Osteocyte (in vitro differentiated cells): ENCODE measurements at regions not wholly inside any gene's neighbourhood (a gene's known extent, or its start where the extent isn't known, plus 50 kb on each side); places are given as distances from the start of the nearest gene placed in this dataset.

Experiments
- DNase-seq: peaks from one replicate; pipeline ENCODE4 v3.0.0; 2021; ENCODE audit warnings: mixed read lengths; ENCODE audit not compliant: unreplicated experiment; ENCODE audit errors: extremely low spot score
- H3K27ac Mint-ChIP-seq: one replicate; pipeline ENCODE4 v1.8.0; 2021; ENCODE audit warnings: mild to moderate bottlenecking, mixed read lengths; ENCODE audit not compliant: unreplicated experiment
- H3K27me3 Mint-ChIP-seq: one replicate; pipeline ENCODE4 v1.8.0; 2021; ENCODE audit warnings: mixed read lengths; ENCODE audit not compliant: unreplicated experiment
- H3K36me3 Mint-ChIP-seq: one replicate; pipeline ENCODE4 v1.8.0; 2021; ENCODE audit warnings: mixed read lengths; ENCODE audit not compliant: unreplicated experiment
- H3K4me1 Mint-ChIP-seq: one replicate; pipeline ENCODE4 v1.8.0; 2021; ENCODE audit warnings: mixed read lengths; ENCODE audit not compliant: unreplicated experiment
- H3K4me3 Mint-ChIP-seq: one replicate; pipeline ENCODE4 v1.8.0; 2021; ENCODE audit warnings: mild to moderate bottlenecking, moderate library complexity, mixed read lengths; ENCODE audit not compliant: unreplicated experiment
- H3K9me3 Mint-ChIP-seq: one replicate; pipeline ENCODE4 v1.8.0; 2021; ENCODE audit warnings: mixed read lengths; ENCODE audit not compliant: unreplicated experiment
- TF ChIP-seq, protein P1 (sequence below): fragments of 200-600 bp; sonication (generic); IDR thresholded peaks from 2 replicates; pipeline ENCODE4 v1.5.0; 2021; ENCODE audit warnings: antibody characterized with exemption, mild to moderate bottlenecking, moderate library complexity

DNA sequence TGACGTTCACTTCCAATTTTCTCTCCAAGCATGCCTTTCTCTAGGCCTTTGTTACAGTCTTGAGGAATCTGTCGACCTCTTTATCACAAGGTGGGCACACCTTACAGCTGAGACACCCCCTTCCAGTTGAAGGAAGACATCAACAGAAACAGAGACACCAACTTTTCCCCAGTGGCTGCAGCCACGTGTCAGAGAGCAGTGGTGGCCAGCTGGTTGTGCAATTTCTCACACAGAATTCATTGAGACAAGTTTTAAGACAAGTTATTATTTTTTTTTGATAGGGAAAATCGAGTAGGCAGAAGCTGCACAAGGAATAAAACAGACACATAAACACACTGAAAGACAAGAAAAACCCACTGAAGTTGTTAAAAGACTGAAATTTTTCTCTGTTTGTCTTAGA is 436.7 kb upstream of the MDFIC2 start:
- no peaks in the 10 kb centered on the region for H3K27me3 Mint-ChIP-seq
- no peak overlapping the region for H3K4me3 Mint-ChIP-seq
- DNase-seq, result no peak
- no peaks in the 10 kb centered on the region for H3K9me3 Mint-ChIP-seq
- TF ChIP-seq, protein P1, sequence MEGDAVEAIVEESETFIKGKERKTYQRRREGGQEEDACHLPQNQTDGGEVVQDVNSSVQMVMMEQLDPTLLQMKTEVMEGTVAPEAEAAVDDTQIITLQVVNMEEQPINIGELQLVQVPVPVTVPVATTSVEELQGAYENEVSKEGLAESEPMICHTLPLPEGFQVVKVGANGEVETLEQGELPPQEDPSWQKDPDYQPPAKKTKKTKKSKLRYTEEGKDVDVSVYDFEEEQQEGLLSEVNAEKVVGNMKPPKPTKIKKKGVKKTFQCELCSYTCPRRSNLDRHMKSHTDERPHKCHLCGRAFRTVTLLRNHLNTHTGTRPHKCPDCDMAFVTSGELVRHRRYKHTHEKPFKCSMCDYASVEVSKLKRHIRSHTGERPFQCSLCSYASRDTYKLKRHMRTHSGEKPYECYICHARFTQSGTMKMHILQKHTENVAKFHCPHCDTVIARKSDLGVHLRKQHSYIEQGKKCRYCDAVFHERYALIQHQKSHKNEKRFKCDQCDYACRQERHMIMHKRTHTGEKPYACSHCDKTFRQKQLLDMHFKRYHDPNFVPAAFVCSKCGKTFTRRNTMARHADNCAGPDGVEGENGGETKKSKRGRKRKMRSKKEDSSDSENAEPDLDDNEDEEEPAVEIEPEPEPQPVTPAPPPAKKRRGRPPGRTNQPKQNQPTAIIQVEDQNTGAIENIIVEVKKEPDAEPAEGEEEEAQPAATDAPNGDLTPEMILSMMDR, result no peak
- H3K27ac Mint-ChIP-seq, result no peak overlapping the region
- H3K36me3 Mint-ChIP-seq, result no peaks in the 10 kb centered on the region
- peaks cover 10% of the 10 kb centered on the region for H3K4me1 Mint-ChIP-seq

DNA sequence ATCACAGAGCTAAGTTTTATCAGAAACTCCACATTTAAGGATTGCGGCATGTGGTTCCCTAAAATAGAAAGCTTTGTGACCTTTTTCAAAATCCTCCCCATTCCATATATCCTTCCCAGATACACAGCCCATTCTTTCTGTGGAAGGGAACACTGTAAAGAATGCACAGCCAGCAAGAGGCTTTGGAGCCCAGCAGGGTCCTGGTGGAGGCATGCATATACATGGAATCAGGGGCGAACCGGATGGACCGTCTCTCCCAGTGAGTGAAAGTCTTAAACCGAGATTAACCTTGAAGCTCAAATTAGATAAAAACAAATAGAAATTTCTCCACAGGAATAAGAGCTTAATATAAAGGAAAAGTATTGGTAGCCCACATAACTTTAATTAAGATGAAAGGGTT is 436.2 kb upstream of the MDFIC2 start:
- no peaks in the 10 kb centered on the region for H3K27me3 Mint-ChIP-seq
- TF ChIP-seq, protein P1, result no peak
- H3K4me1 Mint-ChIP-seq, result peaks cover 14% of the 10 kb centered on the region

DNA sequence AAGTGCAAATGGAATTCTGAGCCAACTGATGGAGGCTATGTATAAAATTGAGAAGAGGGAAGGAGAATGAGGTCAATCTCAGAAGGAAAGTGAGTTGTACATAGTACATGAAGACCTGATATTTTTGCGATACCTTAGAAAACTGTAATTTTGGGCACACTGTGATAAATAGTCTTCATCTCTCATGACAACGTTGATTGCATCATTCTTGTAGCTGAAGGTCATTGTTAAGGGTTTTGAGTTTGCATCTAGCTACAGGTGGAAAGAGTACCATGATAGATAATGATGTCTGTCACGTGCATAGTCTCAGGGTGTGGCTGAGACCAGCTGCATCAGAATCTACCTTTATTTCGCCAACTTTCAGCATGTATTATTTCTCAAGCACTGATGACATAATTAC is 435.4 kb upstream of the MDFIC2 start:
- H3K36me3 Mint-ChIP-seq, result no peaks in the 10 kb centered on the region
- H3K9me3 Mint-ChIP-seq, result no peaks in the 10 kb centered on the region
- peaks cover 19% of the 10 kb centered on the region for H3K4me1 Mint-ChIP-seq
- no peak overlapping the region for H3K4me3 Mint-ChIP-seq
- no peaks in the 10 kb centered on the region for H3K27me3 Mint-ChIP-seq
- TF ChIP-seq, protein P1, result no peak
- H3K27ac Mint-ChIP-seq, result no peak overlapping the region
- no peak for DNase-seq

More for the DNA sequence above, 436.2 kb upstream of the MDFIC2 start:
- Mint-ChIP-seq H3K36me3 (no peaks in the 10 kb centered on the region), H3K27ac (no peak overlapping the region), H3K4me3 (no peak overlapping the region), H3K9me3 (no peaks in the 10 kb centered on the region)
- no peak for DNase-seq

DNA sequence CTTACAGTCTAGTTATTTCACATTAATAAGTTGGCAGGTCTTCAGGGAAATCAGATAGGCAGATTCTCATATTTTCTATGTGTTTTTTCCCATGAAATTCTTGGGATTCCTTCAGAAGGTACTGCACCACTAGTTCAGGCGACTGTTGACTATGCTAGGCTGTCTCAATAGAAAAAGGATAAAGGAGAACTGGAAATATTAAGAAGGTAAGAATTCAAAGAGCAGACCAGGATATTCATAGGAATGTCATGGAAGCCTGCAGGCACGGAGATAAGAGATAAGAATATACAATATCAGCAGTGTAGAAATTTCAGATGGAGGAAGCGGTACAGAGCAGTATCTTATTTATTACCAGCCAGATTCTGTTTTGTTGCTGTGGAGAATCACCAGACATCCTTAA is 432.1 kb upstream of the MDFIC2 start:
- no peaks in the 10 kb centered on the region for H3K36me3 Mint-ChIP-seq
- H3K27ac Mint-ChIP-seq, result no peak overlapping the region
- no peaks in the 10 kb centered on the region for H3K27me3 Mint-ChIP-seq
- DNase-seq, result no peak
- peaks cover 48% of the 10 kb centered on the region for H3K4me1 Mint-ChIP-seq
- H3K9me3 Mint-ChIP-seq, result no peaks in the 10 kb centered on the region
- TF ChIP-seq, protein P1, result no peak
- no peak overlapping the region for H3K4me3 Mint-ChIP-seq

DNA sequence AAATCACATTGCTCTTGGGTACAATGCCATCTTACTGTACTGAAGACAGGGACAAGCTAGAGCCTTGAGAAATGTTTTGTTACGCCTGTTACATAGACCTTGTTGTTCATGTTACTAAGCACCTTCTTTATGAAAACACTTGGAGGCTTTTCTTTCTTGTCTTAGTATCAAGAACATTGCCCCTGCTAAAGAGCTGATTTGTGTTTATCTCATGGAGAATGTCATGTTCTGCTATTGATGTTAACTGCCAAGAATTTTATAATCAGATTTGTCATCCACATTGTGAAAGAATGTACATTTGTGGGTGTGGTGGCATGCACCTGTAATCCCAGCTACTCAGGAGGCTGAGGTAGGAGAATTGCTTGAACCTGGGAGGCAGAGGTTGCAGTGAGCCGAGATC is 431.3 kb upstream of the MDFIC2 start:
- no peak overlapping the region for H3K4me3 Mint-ChIP-seq

More for the DNA sequence above, 431.3 kb upstream of the MDFIC2 start:
- peaks cover 5% of the 10 kb centered on the region for H3K9me3 Mint-ChIP-seq
- peaks cover 48% of the 10 kb centered on the region for H3K4me1 Mint-ChIP-seq
- DNase-seq, result no peak
- H3K27ac Mint-ChIP-seq, result no peak overlapping the region
- TF ChIP-seq, protein P1, result no peak
- H3K27me3 Mint-ChIP-seq, result no peaks in the 10 kb centered on the region
- H3K36me3 Mint-ChIP-seq, result no peaks in the 10 kb centered on the region
